GM12878 (cell line): ENCODE measurements at regions not wholly inside any gene's neighbourhood (a gene's known extent, or its start where the extent isn't known, plus 50 kb on each side); places are given as distances from the start of the nearest gene placed in this dataset.

ENCODE experiments used
- EP300 ChIP-seq, 2 experiments: fragments of 150-350 bp in 1 of 2; IDR thresholded peaks; 2 replicates each; pipeline ENCODE4 v1.6.1; 2011 to 2012; ENCODE audit warnings: low read depth in 2 of 2, low read length in 2 of 2, borderline replicate concordance in 1 of 2, improper control_type of control experiment in 1 of 2, inconsistent platforms in 1 of 2; ENCODE audit not compliant: control insufficient read depth in 1 of 2
- ETV6 ChIP-seq, 2 experiments: fragments of 450-650 bp in 1 of 2; IDR thresholded peaks in 1 of 2; conservative IDR thresholded peaks in 1 of 2; 2 replicates each; pipeline ENCODE4 v1.6.1; 2014; ENCODE audit warnings: antibody characterized with exemption in 1 of 2, borderline replicate concordance in 1 of 2, low read depth in 1 of 2, mild to moderate bottlenecking in 1 of 2, moderate library complexity in 1 of 2
- POLR2A ChIP-seq: IDR thresholded peaks from 2 replicates; pipeline ENCODE4 v1.6.1; 2011; ENCODE audit warnings: low read depth, mild to moderate bottlenecking, low read length
- RAD21 ChIP-seq: IDR thresholded peaks from 2 replicates; pipeline ENCODE4 v1.6.1; 2011; ENCODE audit warnings: mild to moderate bottlenecking, low read depth, low read length, moderate library complexity; ENCODE audit not compliant: insufficient read depth
- TF ChIP-seq, protein P1 (sequence below): fragments of 450-650 bp; IDR thresholded peaks from 2 replicates; pipeline ENCODE4 v1.6.1; 2016; ENCODE audit warnings: mild to moderate bottlenecking

GRCh38 chr21:17334484-17334883 is 178.4 kb upstream of the CXADR start:
- no peak for TF ChIP-seq EP300 (IDR thresholded peaks at IDR 0.05; ENCODE audit: borderline replicate concordance in 1 of 2, control insufficient read depth in 1 of 2, low read depth in 2 of 2, low read length in 2 of 2)
- TF ChIP-seq, protein P1, sequence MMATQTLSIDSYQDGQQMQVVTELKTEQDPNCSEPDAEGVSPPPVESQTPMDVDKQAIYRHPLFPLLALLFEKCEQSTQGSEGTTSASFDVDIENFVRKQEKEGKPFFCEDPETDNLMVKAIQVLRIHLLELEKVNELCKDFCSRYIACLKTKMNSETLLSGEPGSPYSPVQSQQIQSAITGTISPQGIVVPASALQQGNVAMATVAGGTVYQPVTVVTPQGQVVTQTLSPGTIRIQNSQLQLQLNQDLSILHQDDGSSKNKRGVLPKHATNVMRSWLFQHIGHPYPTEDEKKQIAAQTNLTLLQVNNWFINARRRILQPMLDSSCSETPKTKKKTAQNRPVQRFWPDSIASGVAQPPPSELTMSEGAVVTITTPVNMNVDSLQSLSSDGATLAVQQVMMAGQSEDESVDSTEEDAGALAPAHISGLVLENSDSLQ, result no peak
- TF ChIP-seq POLR2A, result no peak
- no peak for TF ChIP-seq ETV6 (conservative IDR thresholded peaks at IDR 0.05 in 1 of 2, IDR thresholded peaks at IDR 0.05 in 1 of 2; ENCODE audit: borderline replicate concordance in 1 of 2, low read depth in 1 of 2)
- no peak for TF ChIP-seq RAD21
